Islet precursor cell (in vitro differentiated cells): ENCODE measurements at regions not wholly inside any gene's neighbourhood (a gene's known extent, or its start where the extent isn't known, plus 50 kb on each side); places are given as distances from the start of the nearest gene placed in this dataset.

Experiments
- DNase-seq: peaks from one replicate; pipeline ENCODE4 v3.0.0-alpha.2; 2018

- peak; percentile 93 for DNase-seq
These were observed 67.0 kb upstream of the TPM1 start for GRCh38 chr15:62975515-62975914.

- peak; percentile 92 for DNase-seq
These were observed 66.2 kb upstream of the TPM1 start for GRCh38 chr15:62976301-62976881.

GRCh38 chr15:62977952-62978811 is 64.4 kb upstream of the TPM1 start:
- DNase-seq = peak; percentile 93

GRCh38 chr15:62979252-62979651 is 63.3 kb upstream of the TPM1 start:
- no peak for DNase-seq

GRCh38 chr15:62981071-62981470 is 61.5 kb upstream of the TPM1 start:
- DNase-seq = no peak

- no peak for DNase-seq
These were observed 58.6 kb upstream of the TPM1 start for GRCh38 chr15:62983956-62984355.

- peak; percentile 97 for DNase-seq
These were observed 56.8 kb upstream of the TPM1 start for GRCh38 chr15:62985768-62986167.

GRCh38 chr15:62986948-62987347 is 55.6 kb upstream of the TPM1 start:
- no peak for DNase-seq

- no peak for DNase-seq
These were observed 53.8 kb upstream of the TPM1 start for GRCh38 chr15:62988701-62989100.

- DNase-seq = no peak
These were observed 53.0 kb upstream of the TPM1 start for GRCh38 chr15:62989366-62990055.

- DNase-seq = no peak
These were observed 50.8 kb upstream of the TPM1 start for GRCh38 chr15:62991698-62992097.

- no peak for DNase-seq
These were observed 50.2 kb upstream of the TPM1 start for GRCh38 chr15:62992302-62992701.
